IMR-90 (cell line): ENCODE measurements at regions not wholly inside any gene's neighbourhood (a gene's known extent, or its start where the extent isn't known, plus 50 kb on each side); places are given as distances from the start of the nearest gene placed in this dataset.

Source experiments
- ATAC-seq: fragments of 200-7000 bp; cut with Tn5 transposase; 2 replicates; pipeline ENCODE4 v1.9.1; 2020; ENCODE audit warnings: low read depth, mild to moderate bottlenecking, moderate library complexity
- BruUV-seq: library from RNA; stranded (reverse); fragments of 400-500 nt; replicated peaks from 2 replicates; lab custom pipeline; 2021; lab: Mats Ljungman, UMichigan
- CTCF ChIA-PET: fragments of 300-600 bp; formaldehyde crosslinking; extraction: SDS; loops from one replicate; lab custom pipeline; 2021; ENCODE audit warnings: antibody characterized with exemption; lab: Yijun Ruan, JAX
- POLR2A ChIA-PET: fragments of 300-600 bp; sonication (Branson Sonifier 250); formaldehyde crosslinking; loops from one replicate; lab custom pipeline; 2022; ENCODE audit warnings: antibody characterized with exemption; ENCODE audit not compliant: unreplicated experiment; lab: Charles Lee
- DNase-seq: peaks from one replicate; pipeline ENCODE4 v3.0.0; 2013
- H2AFZ ChIP-seq: replicated peaks from 2 replicates; pipeline ENCODE3; 2013; ENCODE audit warnings: low read length, mild to moderate bottlenecking; ENCODE audit not compliant: poor library complexity
- H2AK5ac ChIP-seq: 2 replicates; pipeline ENCODE4 v1.6.1; 2013; ENCODE audit warnings: low read depth, low read length, inconsistent platforms
- H2AK9ac ChIP-seq: replicated peaks from 2 replicates; pipeline ENCODE3; 2013; ENCODE audit warnings: mild to moderate bottlenecking, low read depth, low read length, moderate library complexity; ENCODE audit not compliant: poor library complexity
- H2BK120ac ChIP-seq: 2 replicates; pipeline ENCODE4 v1.6.1; 2013; ENCODE audit warnings: low read depth, low read length, inconsistent platforms
- H2BK15ac ChIP-seq: 3 replicates; pipeline ENCODE4 v1.6.1; 2013; ENCODE audit warnings: low read depth, low read length, inconsistent platforms
- H2BK20ac ChIP-seq: 2 replicates; pipeline ENCODE4 v1.6.1; 2013; ENCODE audit warnings: low read depth, mild to moderate bottlenecking, inconsistent platforms, low read length, moderate library complexity
- H2BK5ac ChIP-seq: 2 replicates; pipeline ENCODE4 v1.6.1; 2013; ENCODE audit warnings: mild to moderate bottlenecking, low read depth, low read length, inconsistent platforms; ENCODE audit not compliant: poor library complexity, severe bottlenecking
- H3K14ac ChIP-seq: replicated peaks from 2 replicates; pipeline ENCODE4 v1.6.1; 2013; ENCODE audit warnings: low read depth, low read length, inconsistent platforms
- H3K18ac ChIP-seq: 2 replicates; pipeline ENCODE4 v1.6.1; 2013; ENCODE audit warnings: low read depth, low read length, control low read depth
- H3K23ac ChIP-seq: 2 replicates; pipeline ENCODE4 v1.6.1; 2013; ENCODE audit warnings: low read depth, low read length, inconsistent platforms
- H3K27ac ChIP-seq: 2 replicates; pipeline ENCODE4 v1.5.1; 2013; ENCODE audit warnings: mild to moderate bottlenecking, control low read depth, low read length; ENCODE audit not compliant: insufficient read depth
- H3K27me3 ChIP-seq: 2 replicates; pipeline ENCODE4 v1.6.1; 2013; ENCODE audit warnings: low read length; ENCODE audit not compliant: control insufficient read depth, insufficient read depth
- H3K36me3 ChIP-seq: 2 replicates; pipeline ENCODE4 v1.6.1; 2013; ENCODE audit warnings: low read length, mixed read lengths; ENCODE audit not compliant: control insufficient read depth, insufficient read depth
- H3K4ac ChIP-seq: 2 replicates; pipeline ENCODE4 v1.6.1; 2013; ENCODE audit warnings: low read depth, low read length, inconsistent platforms
- H3K4me1 ChIP-seq: 2 replicates; pipeline ENCODE4 v1.6.1; 2013; ENCODE audit warnings: low read length, mixed read lengths; ENCODE audit not compliant: control insufficient read depth, insufficient read depth
- H3K4me2 ChIP-seq: 2 replicates; pipeline ENCODE4 v1.6.1; 2013; ENCODE audit warnings: low read depth, mild to moderate bottlenecking, control low read depth, low read length, moderate library complexity
- H3K4me3 ChIP-seq: 2 replicates; pipeline ENCODE4 v1.5.1; 2013; ENCODE audit warnings: low read depth, mild to moderate bottlenecking, control low read depth, low read length, moderate library complexity; ENCODE audit not compliant: insufficient read depth
- H3K56ac ChIP-seq: 2 replicates; pipeline ENCODE4 v1.6.1; 2013; ENCODE audit warnings: low read length, inconsistent platforms; ENCODE audit not compliant: insufficient read depth; ENCODE audit errors: extremely low read depth
- H3K79me1 ChIP-seq, 2 experiments: 2 replicates each; pipeline ENCODE4 v1.6.1; 2013; ENCODE audit warnings: low read length in 2 of 2, inconsistent platforms in 1 of 2, low read depth in 1 of 2
- H3K9ac ChIP-seq: 2 replicates; pipeline ENCODE4 v1.6.1; 2013; ENCODE audit warnings: low read depth, low read length, control low read depth
- H3K9me1 ChIP-seq: 2 replicates; pipeline ENCODE4 v1.6.1; 2013; ENCODE audit warnings: low read length, inconsistent platforms; ENCODE audit not compliant: insufficient read depth
- H3K9me3 ChIP-seq: 2 replicates; pipeline ENCODE4 v1.6.1; 2013; ENCODE audit warnings: low read length; ENCODE audit not compliant: control insufficient read depth, insufficient read depth
- H4K20me1 ChIP-seq: 2 replicates; pipeline ENCODE4 v1.6.1; 2013; ENCODE audit warnings: low read length, inconsistent platforms; ENCODE audit not compliant: insufficient read depth
- H4K5ac ChIP-seq: 2 replicates; pipeline ENCODE4 v1.6.1; 2013; ENCODE audit warnings: mild to moderate bottlenecking, low read depth, low read length, control low read depth
- H4K8ac ChIP-seq, 2 experiments: 2 replicates each; pipeline ENCODE4 v1.6.1; 2013; ENCODE audit warnings: low read depth in 2 of 2, low read length in 2 of 2, control low read depth in 1 of 2, inconsistent platforms in 1 of 2
- H4K91ac ChIP-seq: 2 replicates; pipeline ENCODE4 v1.6.1; 2013; ENCODE audit warnings: low read depth, low read length, inconsistent platforms; ENCODE audit not compliant: insufficient read depth
- BHLHE40 ChIP-seq: fragments of 150-350 bp; IDR thresholded peaks from 2 replicates; pipeline ENCODE4 v1.6.1; 2016; ENCODE audit warnings: mild to moderate bottlenecking, low read depth, low read length
- CEBPB ChIP-seq: IDR thresholded peaks from 2 replicates; pipeline ENCODE4 v1.6.1; 2012; ENCODE audit warnings: low read depth, low read length, improper control_type of control experiment
- CHD1 ChIP-seq: IDR thresholded peaks from 2 replicates; pipeline ENCODE4 v1.6.1; 2012; ENCODE audit warnings: low read depth, low read length, improper control_type of control experiment
- FOS ChIP-seq: fragments of 150-350 bp; IDR thresholded peaks from 2 replicates; pipeline ENCODE4 v1.6.1; 2016; ENCODE audit warnings: low read depth, low read length
- MAFK ChIP-seq: IDR thresholded peaks from 2 replicates; pipeline ENCODE4 v1.6.1; 2012; ENCODE audit warnings: low read depth, low read length, improper control_type of control experiment
- MAZ ChIP-seq: IDR thresholded peaks from 2 replicates; pipeline ENCODE4 v1.6.1; 2012; ENCODE audit warnings: low read depth, mild to moderate bottlenecking, low read length, improper control_type of control experiment, moderate library complexity, borderline replicate concordance
- MXI1 ChIP-seq: IDR thresholded peaks from 2 replicates; pipeline ENCODE4 v1.6.1; 2012; ENCODE audit warnings: low read depth, mild to moderate bottlenecking, low read length, moderate library complexity, borderline replicate concordance
- NFE2L2 ChIP-seq: fragments of 150-350 bp; IDR thresholded peaks from 2 replicates; pipeline ENCODE4 v1.6.1; 2016; ENCODE audit warnings: low read depth, mild to moderate bottlenecking, low read length
- POLR2A ChIP-seq: IDR thresholded peaks from 2 replicates; pipeline ENCODE4 v1.6.1; 2012; ENCODE audit warnings: mild to moderate bottlenecking, low read depth, low read length
- RAD21 ChIP-seq: IDR thresholded peaks from 2 replicates; pipeline ENCODE4 v1.6.1; 2012; ENCODE audit warnings: low read length, improper control_type of control experiment
- RCOR1 ChIP-seq: IDR thresholded peaks from 2 replicates; pipeline ENCODE4 v1.6.1; 2012; ENCODE audit warnings: mild to moderate bottlenecking, low read length, improper control_type of control experiment; ENCODE audit not compliant: insufficient replicate concordance
- RFX5 ChIP-seq: IDR thresholded peaks from 2 replicates; pipeline ENCODE4 v1.8.0; 2012; ENCODE audit warnings: low read depth, mild to moderate bottlenecking, low read length, moderate library complexity
- SMC3 ChIP-seq: fragments of 150-350 bp; IDR thresholded peaks from 2 replicates; pipeline ENCODE4 v1.6.1; 2016; ENCODE audit warnings: low read depth, mild to moderate bottlenecking, antibody characterized with exemption, low read length, moderate library complexity
- WGBS, 2 experiments: methylation state at CpG; one replicate each; pipeline versions ENCODE4 v1.1.5 to v1.1.7; 2013; ENCODE audit warnings: missing lambda C conversion rate in 2 of 2; ENCODE audit not compliant: insufficient read length in 1 of 2; ENCODE audit errors: extremely low coverage in 2 of 2; 5-methylcytosine and 5-hydroxymethylcytosine counted together
- dilution Hi-C: fragments of 300-500 bp; cut with HindIII; formaldehyde crosslinking; loops from one replicate; pipeline ENCODE4 v1.14.3; 2018; ENCODE audit warnings: low sequenced_read_pairs; ENCODE audit not compliant: unreplicated experiment
- in situ Hi-C: fragments of 300-500 bp; cut with MboI; formaldehyde crosslinking; loops from 3 replicates; pipeline ENCODE4 v1.14.3; 2019; ENCODE audit warnings: low sequenced_read_pairs, inconsistent platforms, mixed read lengths
- intact Hi-C: fragments of 100-400 bp; cut with micrococcal nuclease; formaldehyde crosslinking; loops from 2 replicates; pipeline ENCODE4 v1.10.0; 2022
- TF ChIP-seq, protein P1 (sequence below): fragments of 150-350 bp; IDR thresholded peaks from 2 replicates; pipeline ENCODE4 v1.6.1; 2017; ENCODE audit warnings: mild to moderate bottlenecking, antibody characterized with exemption, low read length, low read depth
- TF ChIP-seq, protein P2 (sequence below): conservative IDR thresholded peaks from 2 replicates; pipeline ENCODE4 v1.5.1; 2012; ENCODE audit warnings: mild to moderate bottlenecking, low read depth, low read length, improper control_type of control experiment
- TF ChIP-seq, protein P3 (sequence below): fragments of 150-350 bp; IDR thresholded peaks from 2 replicates; pipeline ENCODE4 v1.6.1; 2016; ENCODE audit warnings: low read depth, mild to moderate bottlenecking, low read length, moderate library complexity, borderline replicate concordance

DNA sequence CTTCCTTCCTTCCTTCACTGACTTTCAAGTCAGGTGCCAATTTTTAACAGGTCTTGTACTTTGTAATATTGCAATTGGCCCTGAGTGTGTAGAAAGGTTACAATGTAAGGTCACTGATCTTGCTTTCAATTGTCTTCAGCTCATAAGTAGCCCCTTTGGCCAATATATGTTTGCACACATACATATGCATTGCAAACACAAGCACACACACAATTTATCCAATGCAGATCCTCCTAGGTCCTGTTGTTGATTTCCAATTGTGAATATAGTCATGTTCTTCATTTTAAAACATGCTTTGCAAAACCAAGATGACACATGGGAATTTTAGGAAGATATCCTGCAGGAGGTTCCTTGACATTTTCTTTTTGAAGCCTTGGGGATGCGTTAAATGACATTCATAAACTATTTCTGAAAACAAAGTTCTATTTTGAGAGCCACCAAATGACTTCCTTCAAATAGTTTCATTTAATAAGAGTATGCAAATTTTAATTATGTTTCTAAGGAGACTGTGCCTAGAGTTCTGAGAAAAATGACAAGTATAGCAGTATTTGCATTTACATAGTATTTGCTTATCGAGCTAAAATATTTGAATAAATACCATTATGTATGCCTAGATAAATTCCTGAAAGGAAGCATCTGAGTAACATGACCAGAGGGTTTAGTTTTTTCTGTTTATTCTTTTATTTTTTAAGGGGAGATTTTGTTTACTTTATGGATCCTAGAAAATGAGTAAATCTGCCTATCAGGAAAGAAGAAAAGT is 117.1 kb upstream of the TMEFF2 start:
- H3K4me3 ChIP-seq = no peak overlapping the region
- no peak overlapping the region for H2BK15ac ChIP-seq
- no peak overlapping the region for H2BK120ac ChIP-seq
- H2BK5ac ChIP-seq = no peak overlapping the region
- no peak overlapping the region for H3K18ac ChIP-seq
- no peak overlapping the region for H2BK20ac ChIP-seq
- no peaks in the 10 kb centered on the region for H3K9me3 ChIP-seq
- H2AK9ac ChIP-seq = no peak overlapping the region
- no peaks in the 10 kb centered on the region for H3K9me1 ChIP-seq
- H3K27me3 ChIP-seq = no peaks in the 10 kb centered on the region
- H3K9ac ChIP-seq = no peak overlapping the region
- no peaks in the 10 kb centered on the region for H3K36me3 ChIP-seq
- ChIA-PET POLR2A (no interaction called here), CTCF (no interaction called here)
- no peak overlapping the region for H3K56ac ChIP-seq
- no peaks in the 10 kb centered on the region for H3K4me1 ChIP-seq
- no peak overlapping the region for H2AK5ac ChIP-seq
- H3K4ac ChIP-seq = no peak overlapping the region
- no TSS peak for BruUV-seq
- no peak overlapping the region for H4K5ac ChIP-seq
- no peaks in the 10 kb centered on the region for H4K20me1 ChIP-seq
- no peak overlapping the region for H2AFZ ChIP-seq
- H3K4me2 ChIP-seq = no peak overlapping the region
- no peak for TF ChIP-seq CHD1
- TF ChIP-seq FOS = no peak
- TF ChIP-seq, protein P1, sequence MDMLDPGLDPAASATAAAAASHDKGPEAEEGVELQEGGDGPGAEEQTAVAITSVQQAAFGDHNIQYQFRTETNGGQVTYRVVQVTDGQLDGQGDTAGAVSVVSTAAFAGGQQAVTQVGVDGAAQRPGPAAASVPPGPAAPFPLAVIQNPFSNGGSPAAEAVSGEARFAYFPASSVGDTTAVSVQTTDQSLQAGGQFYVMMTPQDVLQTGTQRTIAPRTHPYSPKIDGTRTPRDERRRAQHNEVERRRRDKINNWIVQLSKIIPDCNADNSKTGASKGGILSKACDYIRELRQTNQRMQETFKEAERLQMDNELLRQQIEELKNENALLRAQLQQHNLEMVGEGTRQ = no peak
- TF ChIP-seq MAZ = no peak
- TF ChIP-seq CEBPB = no peak
- no peak for TF ChIP-seq RAD21
- TF ChIP-seq, protein P2, sequence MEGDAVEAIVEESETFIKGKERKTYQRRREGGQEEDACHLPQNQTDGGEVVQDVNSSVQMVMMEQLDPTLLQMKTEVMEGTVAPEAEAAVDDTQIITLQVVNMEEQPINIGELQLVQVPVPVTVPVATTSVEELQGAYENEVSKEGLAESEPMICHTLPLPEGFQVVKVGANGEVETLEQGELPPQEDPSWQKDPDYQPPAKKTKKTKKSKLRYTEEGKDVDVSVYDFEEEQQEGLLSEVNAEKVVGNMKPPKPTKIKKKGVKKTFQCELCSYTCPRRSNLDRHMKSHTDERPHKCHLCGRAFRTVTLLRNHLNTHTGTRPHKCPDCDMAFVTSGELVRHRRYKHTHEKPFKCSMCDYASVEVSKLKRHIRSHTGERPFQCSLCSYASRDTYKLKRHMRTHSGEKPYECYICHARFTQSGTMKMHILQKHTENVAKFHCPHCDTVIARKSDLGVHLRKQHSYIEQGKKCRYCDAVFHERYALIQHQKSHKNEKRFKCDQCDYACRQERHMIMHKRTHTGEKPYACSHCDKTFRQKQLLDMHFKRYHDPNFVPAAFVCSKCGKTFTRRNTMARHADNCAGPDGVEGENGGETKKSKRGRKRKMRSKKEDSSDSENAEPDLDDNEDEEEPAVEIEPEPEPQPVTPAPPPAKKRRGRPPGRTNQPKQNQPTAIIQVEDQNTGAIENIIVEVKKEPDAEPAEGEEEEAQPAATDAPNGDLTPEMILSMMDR = no peak
- TF ChIP-seq, protein P3, sequence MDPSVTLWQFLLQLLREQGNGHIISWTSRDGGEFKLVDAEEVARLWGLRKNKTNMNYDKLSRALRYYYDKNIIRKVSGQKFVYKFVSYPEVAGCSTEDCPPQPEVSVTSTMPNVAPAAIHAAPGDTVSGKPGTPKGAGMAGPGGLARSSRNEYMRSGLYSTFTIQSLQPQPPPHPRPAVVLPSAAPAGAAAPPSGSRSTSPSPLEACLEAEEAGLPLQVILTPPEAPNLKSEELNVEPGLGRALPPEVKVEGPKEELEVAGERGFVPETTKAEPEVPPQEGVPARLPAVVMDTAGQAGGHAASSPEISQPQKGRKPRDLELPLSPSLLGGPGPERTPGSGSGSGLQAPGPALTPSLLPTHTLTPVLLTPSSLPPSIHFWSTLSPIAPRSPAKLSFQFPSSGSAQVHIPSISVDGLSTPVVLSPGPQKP = no peak
- no peak for TF ChIP-seq MXI1
- TF ChIP-seq MAFK = no peak
- TF ChIP-seq NFE2L2 = no peak
- TF ChIP-seq RFX5 = no peak
- no peak for TF ChIP-seq POLR2A
- TF ChIP-seq SMC3 = no peak
- TF ChIP-seq BHLHE40 = no peak
- TF ChIP-seq RCOR1 = no peak
- no peak overlapping the region for H4K91ac ChIP-seq
- H3K14ac ChIP-seq = no peak overlapping the region
- H4K8ac ChIP-seq = no peak overlapping the region
- no peak overlapping the region for H3K23ac ChIP-seq
- intact Hi-C loops (no loop called here), in situ Hi-C loops (no loop called here), dilution Hi-C loops (no loop called here)
- DNase-seq (no peak), ATAC-seq (no peak)
- WGBS, 2 experiments = no CpG with 5 or more reads among the region's 2 CpGs
- no peaks in the 10 kb centered on the region for H3K79me1 ChIP-seq
- H3K27ac ChIP-seq = no peak overlapping the region
